A673 (cell line): ENCODE measurements at regions not wholly inside any gene's neighbourhood (a gene's known extent, or its start where the extent isn't known, plus 50 kb on each side); places are given as distances from the start of the nearest gene placed in this dataset.

Experiments used
- EZH2 ChIP-seq: fragments of 200-600 bp; sonication (generic); IDR thresholded peaks from 2 replicates; pipeline ENCODE4 v1.6.1; 2017; ENCODE audit warnings: borderline replicate concordance, low read depth, mild to moderate bottlenecking, mixed read lengths, antibody characterized with exemption, low read length; ENCODE audit not compliant: poor library complexity, severe bottlenecking
- TF ChIP-seq, protein P1 (sequence below): fragments of 300-800, 200-600 bp; sonication (generic); conservative IDR thresholded peaks from 2 replicates; pipeline ENCODE4 v1.5.1; 2017; ENCODE audit warnings: low read depth, mild to moderate bottlenecking, antibody characterized with exemption, low read length, moderate library complexity, mixed read lengths

DNA sequence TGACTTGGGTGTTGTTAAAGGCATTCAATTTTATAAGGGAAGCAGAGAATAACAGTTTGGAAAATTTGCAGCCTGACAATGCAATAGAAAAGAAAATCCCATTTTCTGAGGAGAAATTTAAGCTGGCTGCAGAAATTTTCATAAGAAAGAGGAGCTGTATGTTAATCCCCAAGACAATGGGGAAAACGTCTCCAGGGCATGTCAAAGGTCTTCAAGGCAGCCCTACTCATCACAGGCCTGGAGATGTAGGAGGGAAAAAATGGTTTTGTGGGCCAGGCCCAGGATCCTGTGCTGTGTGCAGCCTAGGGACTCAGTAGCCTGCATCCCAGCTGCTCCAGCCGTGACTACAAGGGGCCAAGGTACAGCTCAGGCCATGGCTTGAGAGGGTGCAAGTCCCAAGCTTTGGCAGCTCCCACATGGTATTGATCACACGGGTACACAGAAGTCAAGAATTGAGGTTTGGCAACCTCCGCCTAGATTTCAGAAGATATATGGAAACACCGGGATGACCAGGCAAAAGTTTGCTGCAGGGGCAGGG, 846.4 kb downstream of the C12orf50 start:
- TF ChIP-seq, protein P1, sequence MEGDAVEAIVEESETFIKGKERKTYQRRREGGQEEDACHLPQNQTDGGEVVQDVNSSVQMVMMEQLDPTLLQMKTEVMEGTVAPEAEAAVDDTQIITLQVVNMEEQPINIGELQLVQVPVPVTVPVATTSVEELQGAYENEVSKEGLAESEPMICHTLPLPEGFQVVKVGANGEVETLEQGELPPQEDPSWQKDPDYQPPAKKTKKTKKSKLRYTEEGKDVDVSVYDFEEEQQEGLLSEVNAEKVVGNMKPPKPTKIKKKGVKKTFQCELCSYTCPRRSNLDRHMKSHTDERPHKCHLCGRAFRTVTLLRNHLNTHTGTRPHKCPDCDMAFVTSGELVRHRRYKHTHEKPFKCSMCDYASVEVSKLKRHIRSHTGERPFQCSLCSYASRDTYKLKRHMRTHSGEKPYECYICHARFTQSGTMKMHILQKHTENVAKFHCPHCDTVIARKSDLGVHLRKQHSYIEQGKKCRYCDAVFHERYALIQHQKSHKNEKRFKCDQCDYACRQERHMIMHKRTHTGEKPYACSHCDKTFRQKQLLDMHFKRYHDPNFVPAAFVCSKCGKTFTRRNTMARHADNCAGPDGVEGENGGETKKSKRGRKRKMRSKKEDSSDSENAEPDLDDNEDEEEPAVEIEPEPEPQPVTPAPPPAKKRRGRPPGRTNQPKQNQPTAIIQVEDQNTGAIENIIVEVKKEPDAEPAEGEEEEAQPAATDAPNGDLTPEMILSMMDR = no peak
- no peak for TF ChIP-seq EZH2
